ENCODE measurements at regions not wholly inside any gene's neighbourhood (a gene's known extent, or its start where the extent isn't known, plus 50 kb on each side); places are given as distances from the start of the nearest gene placed in this dataset.
"Not testable (repeated sequence)": the region's sequence is repeated elsewhere in the genome, so short reads cannot be mapped to it uniquely, and the experiment has no call there.

DNA sequence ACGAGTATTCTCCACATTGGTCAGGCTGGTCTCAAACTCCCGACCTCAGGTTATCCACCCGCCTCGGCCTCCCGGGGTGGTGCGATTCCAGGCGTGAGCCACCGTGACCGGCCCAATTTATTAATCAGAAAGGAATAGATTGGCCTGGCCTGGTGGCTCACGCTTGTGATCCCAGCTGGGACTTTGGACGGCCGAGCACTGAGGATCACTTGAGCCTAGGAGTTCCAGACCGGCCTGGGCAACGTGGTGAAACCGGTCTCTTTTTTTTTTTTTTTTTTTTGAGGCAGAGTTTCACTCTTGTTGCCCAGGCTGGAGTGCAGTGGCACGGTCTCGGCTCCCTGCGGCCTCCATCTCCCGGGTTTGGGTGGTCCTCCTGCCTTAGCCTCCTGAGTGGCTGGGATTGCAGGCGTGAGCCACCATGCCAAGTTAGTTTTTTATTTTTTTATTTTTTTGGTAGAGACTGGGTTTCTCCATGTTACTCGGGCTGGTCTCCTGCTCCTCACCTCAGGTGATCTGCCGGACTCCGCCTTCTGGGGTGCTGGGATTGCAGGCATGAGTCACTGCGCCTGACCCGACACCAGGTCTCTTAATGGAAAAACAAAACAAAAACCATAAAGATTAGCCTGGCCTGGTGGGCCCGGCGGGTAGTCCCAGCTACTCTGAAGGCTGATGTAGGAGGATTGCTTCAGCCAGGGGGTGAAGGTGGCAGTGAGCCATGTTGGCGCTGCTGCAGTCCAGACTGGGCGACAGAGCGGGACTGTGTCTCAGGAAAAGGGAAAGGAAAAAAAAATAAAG lies 141.0 kb downstream of the GOLGA6L22 start:
- TF ChIP-seq, protein P1, sequence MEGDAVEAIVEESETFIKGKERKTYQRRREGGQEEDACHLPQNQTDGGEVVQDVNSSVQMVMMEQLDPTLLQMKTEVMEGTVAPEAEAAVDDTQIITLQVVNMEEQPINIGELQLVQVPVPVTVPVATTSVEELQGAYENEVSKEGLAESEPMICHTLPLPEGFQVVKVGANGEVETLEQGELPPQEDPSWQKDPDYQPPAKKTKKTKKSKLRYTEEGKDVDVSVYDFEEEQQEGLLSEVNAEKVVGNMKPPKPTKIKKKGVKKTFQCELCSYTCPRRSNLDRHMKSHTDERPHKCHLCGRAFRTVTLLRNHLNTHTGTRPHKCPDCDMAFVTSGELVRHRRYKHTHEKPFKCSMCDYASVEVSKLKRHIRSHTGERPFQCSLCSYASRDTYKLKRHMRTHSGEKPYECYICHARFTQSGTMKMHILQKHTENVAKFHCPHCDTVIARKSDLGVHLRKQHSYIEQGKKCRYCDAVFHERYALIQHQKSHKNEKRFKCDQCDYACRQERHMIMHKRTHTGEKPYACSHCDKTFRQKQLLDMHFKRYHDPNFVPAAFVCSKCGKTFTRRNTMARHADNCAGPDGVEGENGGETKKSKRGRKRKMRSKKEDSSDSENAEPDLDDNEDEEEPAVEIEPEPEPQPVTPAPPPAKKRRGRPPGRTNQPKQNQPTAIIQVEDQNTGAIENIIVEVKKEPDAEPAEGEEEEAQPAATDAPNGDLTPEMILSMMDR (conservative IDR thresholded peaks at IDR 0.05 in 1 of 2, IDR thresholded peaks at IDR 0.05 in 1 of 2; ENCODE audit: low read depth in 1 of 2, low read length in 2 of 2): not testable (repeated sequence)
- not testable (repeated sequence) for TF ChIP-seq EZH2 (IDR thresholded peaks at IDR 0.05; ENCODE audit: low read length, missing control alignments)

Data from fibroblast of lung (primary cell).